Adipocyte (in vitro differentiated cells): ENCODE measurements at regions not wholly inside any gene's neighbourhood (a gene's known extent, or its start where the extent isn't known, plus 50 kb on each side); places are given as distances from the start of the nearest gene placed in this dataset.

Experiments used
- DNase-seq: peaks from one replicate; pipeline ENCODE4 v3.0.0-alpha.2; 2015; ENCODE audit warnings: low read depth
- H3K27me3 ChIP-seq: replicated peaks from 2 replicates; pipeline ENCODE4 v1.7.0; 2013; ENCODE audit warnings: mild to moderate bottlenecking, low read length, moderate library complexity; ENCODE audit not compliant: control insufficient read depth, insufficient read depth
- H3K36me3 ChIP-seq: 2 replicates; pipeline ENCODE4 v1.7.0; 2013; ENCODE audit warnings: low read length, mild to moderate bottlenecking, moderate library complexity; ENCODE audit not compliant: control insufficient read depth, insufficient read depth, severe bottlenecking
- H3K4me1 ChIP-seq: 2 replicates; pipeline ENCODE4 v1.7.0; 2013; ENCODE audit warnings: mild to moderate bottlenecking, low read length, moderate library complexity; ENCODE audit not compliant: control insufficient read depth, insufficient read depth
- H3K4me3 ChIP-seq: 2 replicates; pipeline ENCODE4 v1.7.0; 2013; ENCODE audit warnings: mild to moderate bottlenecking, low read length, moderate library complexity
- H3K9ac ChIP-seq: 2 replicates; pipeline ENCODE4 v1.7.0; 2013; ENCODE audit warnings: mild to moderate bottlenecking, low read length, moderate library complexity
- H3K9me3 ChIP-seq: 2 replicates; pipeline ENCODE4 v1.7.0; 2013; ENCODE audit warnings: mild to moderate bottlenecking, low read length, moderate library complexity; ENCODE audit not compliant: control insufficient read depth

GRCh38 chr11:115885535-115886421 lies 381.6 kb upstream of the CADM1 start:
- H3K9ac ChIP-seq: no peak overlapping the region
- H3K4me3 ChIP-seq: no peak overlapping the region
- no peaks in the 10 kb centered on the region for H3K27me3 ChIP-seq
- no peaks in the 10 kb centered on the region for H3K36me3 ChIP-seq
- peaks cover 2% of the 10 kb centered on the region for H3K9me3 ChIP-seq
- no peaks in the 10 kb centered on the region for H3K4me1 ChIP-seq
- no peak for DNase-seq

- H3K36me3 ChIP-seq: no peaks in the 10 kb centered on the region
- peaks cover 5% of the 10 kb centered on the region for H3K9me3 ChIP-seq
- no peak for DNase-seq
- H3K27me3 ChIP-seq: no peaks in the 10 kb centered on the region
- no peak overlapping the region for H3K4me3 ChIP-seq
- no peaks in the 10 kb centered on the region for H3K4me1 ChIP-seq
- no peak overlapping the region for H3K9ac ChIP-seq
Measured at GRCh38 chr11:115884800-115885534, 380.8 kb upstream of the CADM1 start.

- Histone ChIP-seq H3K27me3 (peaks cover 4% of the 10 kb centered on the region), H3K36me3 (no peaks in the 10 kb centered on the region), H3K4me3 (no peak overlapping the region), H3K9ac (no peak overlapping the region), H3K9me3 (no peaks in the 10 kb centered on the region), H3K4me1 (no peaks in the 10 kb centered on the region)
- DNase-seq: no peak
Measured at GRCh38 chr11:115874843-115875242, 370.6 kb upstream of the CADM1 start.

- H3K27me3 ChIP-seq: peaks cover 4% of the 10 kb centered on the region
- no peaks in the 10 kb centered on the region for H3K9me3 ChIP-seq
- H3K4me1 ChIP-seq: no peaks in the 10 kb centered on the region
- DNase-seq: no peak
- no peak overlapping the region for H3K9ac ChIP-seq
- H3K4me3 ChIP-seq: no peak overlapping the region
- no peaks in the 10 kb centered on the region for H3K36me3 ChIP-seq
Measured at GRCh38 chr11:115873813-115874212, 369.6 kb upstream of the CADM1 start.

DNA sequence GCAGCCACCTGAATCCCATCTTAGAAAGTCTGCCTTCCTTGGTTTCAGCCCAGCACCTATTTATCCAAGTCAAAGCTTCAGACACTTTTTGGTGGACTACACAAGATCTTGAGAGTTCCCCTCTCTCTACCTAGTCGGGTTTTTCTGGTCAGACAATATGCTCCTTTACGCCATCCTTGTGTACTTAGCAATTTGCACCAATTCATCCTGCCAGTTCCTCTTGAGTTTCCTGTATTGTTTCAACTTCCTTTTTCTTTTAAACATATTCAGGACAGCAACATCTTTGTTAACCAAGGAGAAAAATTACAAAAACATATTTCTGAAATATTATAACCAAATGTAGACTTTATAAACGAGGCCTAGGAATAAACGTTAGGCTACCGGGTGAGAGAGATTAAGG lies 368.2 kb upstream of the CADM1 start:
- H3K9ac ChIP-seq: no peak overlapping the region
- H3K9me3 ChIP-seq: no peaks in the 10 kb centered on the region
- H3K4me1 ChIP-seq: no peaks in the 10 kb centered on the region
- H3K27me3 ChIP-seq: peaks cover 4% of the 10 kb centered on the region
- no peaks in the 10 kb centered on the region for H3K36me3 ChIP-seq
- H3K4me3 ChIP-seq: no peak overlapping the region
- DNase-seq: no peak

GRCh38 chr11:115871161-115871760 lies 367.0 kb upstream of the CADM1 start:
- Histone ChIP-seq H3K36me3 (no peaks in the 10 kb centered on the region), H3K4me3 (no peak overlapping the region), H3K9me3 (no peaks in the 10 kb centered on the region), H3K4me1 (no peaks in the 10 kb centered on the region), H3K27me3 (peaks cover 4% of the 10 kb centered on the region), H3K9ac (no peak overlapping the region)
- no peak for DNase-seq

GRCh38 chr11:115869780-115870431 lies 365.7 kb upstream of the CADM1 start:
- Histone ChIP-seq H3K9me3 (peaks cover 2% of the 10 kb centered on the region), H3K36me3 (no peaks in the 10 kb centered on the region), H3K4me1 (no peaks in the 10 kb centered on the region), H3K9ac (no peak overlapping the region), H3K4me3 (no peak overlapping the region), H3K27me3 (peaks cover 4% of the 10 kb centered on the region)
- DNase-seq: no peak

DNA sequence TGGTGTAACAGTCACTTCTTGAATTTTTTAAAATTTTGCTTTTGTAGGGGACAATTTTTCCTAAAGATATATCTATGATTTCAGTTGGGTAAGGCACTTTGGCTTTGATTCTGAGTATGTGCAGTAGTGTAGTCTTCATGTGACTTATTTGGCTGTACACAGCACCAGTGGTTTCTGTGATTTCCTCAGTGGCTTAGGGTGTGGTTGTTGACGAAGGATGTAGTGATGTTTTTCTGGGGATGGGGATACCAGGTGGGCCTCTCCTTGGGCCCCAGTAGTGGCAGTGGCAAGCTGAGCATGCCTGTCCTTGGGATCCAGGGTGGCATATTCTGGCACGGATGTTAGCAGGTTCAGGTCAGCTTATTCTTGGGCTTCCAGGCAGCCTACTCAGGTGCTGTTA lies 364.9 kb upstream of the CADM1 start:
- H3K27me3 ChIP-seq: peaks cover 4% of the 10 kb centered on the region
- no peak for DNase-seq
- no peak overlapping the region for H3K4me3 ChIP-seq
- no peak overlapping the region for H3K9ac ChIP-seq
- no peaks in the 10 kb centered on the region for H3K36me3 ChIP-seq
- peaks cover 2% of the 10 kb centered on the region for H3K9me3 ChIP-seq
- H3K4me1 ChIP-seq: no peaks in the 10 kb centered on the region

DNA sequence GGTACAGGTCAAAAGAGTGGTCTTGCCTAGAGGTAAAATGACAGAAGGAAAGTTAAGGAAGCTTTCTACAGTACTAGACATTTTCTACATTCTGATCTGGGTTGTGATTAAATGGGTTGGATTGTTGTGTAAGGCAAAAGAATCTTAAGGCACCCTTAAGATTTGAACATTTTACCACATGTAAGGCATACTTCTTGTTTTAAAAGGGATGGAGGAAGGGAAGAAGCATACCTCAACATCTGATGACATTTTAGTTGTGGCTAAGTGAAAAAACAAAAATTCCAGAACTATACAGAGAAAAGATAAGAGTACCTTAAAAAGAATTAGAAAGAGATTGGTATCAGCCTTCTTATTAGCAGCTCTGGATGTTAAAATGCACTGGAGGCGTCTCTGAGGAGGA lies 356.0 kb upstream of the CADM1 start:
- Histone ChIP-seq H3K9ac (no peak overlapping the region), H3K36me3 (no peaks in the 10 kb centered on the region), H3K27me3 (no peaks in the 10 kb centered on the region), H3K9me3 (peaks cover 13% of the 10 kb centered on the region), H3K4me1 (no peaks in the 10 kb centered on the region), H3K4me3 (no peak overlapping the region)
- DNase-seq: no peak

DNA sequence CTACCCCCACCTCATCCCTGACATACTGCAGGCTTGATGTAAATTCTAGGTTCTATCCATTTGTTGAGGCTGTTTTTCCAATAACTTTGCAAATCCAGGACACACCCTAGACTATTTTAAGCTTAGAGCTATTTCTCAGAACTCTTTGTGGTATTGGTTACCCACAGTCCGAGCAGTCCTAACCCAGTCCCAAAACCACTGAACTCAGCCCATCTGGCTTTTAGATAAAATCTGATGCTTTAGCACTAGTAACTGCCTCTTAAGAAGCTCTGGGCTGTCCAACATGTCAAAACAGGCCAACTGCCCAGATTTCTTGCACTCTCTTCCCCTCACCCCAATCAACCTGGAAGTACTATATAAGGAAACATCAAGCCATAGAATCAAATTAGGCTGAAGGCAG lies 344.4 kb upstream of the CADM1 start:
- no peaks in the 10 kb centered on the region for H3K27me3 ChIP-seq
- H3K36me3 ChIP-seq: no peaks in the 10 kb centered on the region
- no peaks in the 10 kb centered on the region for H3K4me1 ChIP-seq
- no peak overlapping the region for H3K4me3 ChIP-seq
- no peak overlapping the region for H3K9ac ChIP-seq
- no peak for DNase-seq
- H3K9me3 ChIP-seq: peaks cover 11% of the 10 kb centered on the region

DNA sequence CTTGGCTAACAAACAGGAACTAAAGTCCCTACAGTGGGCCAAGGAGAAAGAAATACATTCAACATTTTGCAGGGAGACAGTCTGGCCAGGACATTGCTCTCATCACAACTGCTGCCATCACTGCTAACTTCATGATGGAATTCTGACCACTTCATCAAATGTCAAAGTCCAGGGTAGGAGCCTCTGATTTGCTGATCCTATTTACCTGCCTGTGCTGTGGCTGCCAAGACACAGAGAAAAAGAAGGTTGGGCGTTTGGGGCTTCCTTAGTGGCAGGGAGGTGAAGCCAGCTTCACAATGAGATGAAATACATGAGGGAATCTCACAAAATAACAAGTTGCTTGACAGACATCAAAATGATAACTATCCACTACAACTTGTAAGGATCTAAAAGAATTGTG lies 343.9 kb upstream of the CADM1 start:
- DNase-seq: no peak
- H3K27me3 ChIP-seq: no peaks in the 10 kb centered on the region
- no peaks in the 10 kb centered on the region for H3K36me3 ChIP-seq
- H3K9me3 ChIP-seq: peaks cover 6% of the 10 kb centered on the region
- no peak overlapping the region for H3K4me3 ChIP-seq
- H3K4me1 ChIP-seq: no peaks in the 10 kb centered on the region
- no peak overlapping the region for H3K9ac ChIP-seq
